Stimulated activated naive B cell treated with anti-CD40 and anti-IgM and Interleukin-4, amounts not matched to agents 10 μg/mL and 1 μg/mL and 100 μg/mL, for 72 hours (primary cell): ENCODE measurements at regions not wholly inside any gene's neighbourhood (a gene's known extent, or its start where the extent isn't known, plus 50 kb on each side); places are given as distances from the start of the nearest gene placed in this dataset.
A peak's percentile ranks its signal among the peaks of the same experiment; 100 is the strongest.

ENCODE experiments used
- ATAC-seq, 2 donors: fragments of 150-1000 bp; cut with Tn5 transposase; replicated peaks; 2 replicates each; pipeline ENCODE4 v1.10.0; 2021; ENCODE audit warnings: moderate library complexity in 1 of 2
- DNase-seq: peaks from one replicate; pipeline ENCODE4 v3.0.0; 2021
- H3K27ac Mint-ChIP-seq: one replicate; pipeline ENCODE4 v1.8.0; 2022; ENCODE audit warnings: mild to moderate bottlenecking, mixed read lengths
- H3K27me3 Mint-ChIP-seq, 2 donors: one replicate each; pipeline ENCODE4 v1.8.0; 2022; ENCODE audit warnings: mixed read lengths in 2 of 2
- H3K36me3 Mint-ChIP-seq, 2 donors: one replicate each; pipeline ENCODE4 v1.8.0; 2022; ENCODE audit warnings: mixed read lengths in 2 of 2, mild to moderate bottlenecking in 1 of 2
- H3K4me1 Mint-ChIP-seq, 2 donors: one replicate each; pipeline ENCODE4 v1.8.0; 2022; ENCODE audit warnings: mixed read lengths in 2 of 2, mild to moderate bottlenecking in 1 of 2
- H3K4me3 Mint-ChIP-seq, 2 donors: one replicate each; pipeline ENCODE4 v1.8.0; 2022; ENCODE audit warnings: mild to moderate bottlenecking in 2 of 2, mixed read lengths in 2 of 2, moderate library complexity in 1 of 2
- H3K9me3 Mint-ChIP-seq, 2 donors: one replicate each; pipeline ENCODE4 v1.8.0; 2022; ENCODE audit warnings: mixed read lengths in 2 of 2, mild to moderate bottlenecking in 1 of 2

- Mint-ChIP-seq H3K36me3 (no peaks in the 10 kb centered on the region), H3K9me3 (peaks cover 4 to 12% of the 10 kb centered on the region in 2 donors), H3K4me3 (no peak overlapping the region), H3K4me1 (peaks cover 8 to 17% of the 10 kb centered on the region in 2 donors), H3K27ac (no peak overlapping the region), H3K27me3 (no peaks in the 10 kb centered on the region)
- DNase-seq (no peak), ATAC-seq (peak; percentile 48 to 56)
Observed at GRCh38 chr2:145206496-145207281, 686.8 kb upstream of the ZEB2 start.

- DNase-seq (no peak), ATAC-seq (no peak)
- no peaks in the 10 kb centered on the region for H3K27me3 Mint-ChIP-seq
- peaks cover 8 to 12% of the 10 kb centered on the region in 2 donors for H3K4me1 Mint-ChIP-seq
- H3K4me3 Mint-ChIP-seq, result no peak overlapping the region
- H3K9me3 Mint-ChIP-seq, result peaks cover 3 to 4% of the 10 kb centered on the region in 2 donors
- no peaks in the 10 kb centered on the region for H3K36me3 Mint-ChIP-seq
- H3K27ac Mint-ChIP-seq, result no peak overlapping the region
Observed at GRCh38 chr2:145203891-145204290, 684.0 kb upstream of the ZEB2 start.

GRCh38 chr2:145199827-145200706 lies 680.1 kb upstream of the ZEB2 start:
- H3K27me3 Mint-ChIP-seq, result no peaks in the 10 kb centered on the region
- no peak for ATAC-seq
- no peaks in the 10 kb centered on the region for H3K36me3 Mint-ChIP-seq
- DNase-seq, result no peak
- H3K4me3 Mint-ChIP-seq, result no peak overlapping the region
- H3K27ac Mint-ChIP-seq, result no peak overlapping the region
- no peaks in the 10 kb centered on the region for H3K4me1 Mint-ChIP-seq
- H3K9me3 Mint-ChIP-seq, result no peaks in the 10 kb centered on the region

- H3K27me3 Mint-ChIP-seq, result no peaks in the 10 kb centered on the region
- no peaks in the 10 kb centered on the region for H3K36me3 Mint-ChIP-seq
- no peak for ATAC-seq
- no peaks in the 10 kb centered on the region for H3K4me1 Mint-ChIP-seq
- no peaks in the 10 kb centered on the region for H3K9me3 Mint-ChIP-seq
- DNase-seq, result no peak
- no peak overlapping the region for H3K4me3 Mint-ChIP-seq
- H3K27ac Mint-ChIP-seq, result no peak overlapping the region
Observed at GRCh38 chr2:145199042-145199441, 679.1 kb upstream of the ZEB2 start.

GRCh38 chr2:145198555-145198954 lies 678.6 kb upstream of the ZEB2 start:
- Mint-ChIP-seq H3K4me1 (no peaks in the 10 kb centered on the region), H3K4me3 (no peak overlapping the region), H3K9me3 (no peaks in the 10 kb centered on the region), H3K27me3 (no peaks in the 10 kb centered on the region), H3K36me3 (no peaks in the 10 kb centered on the region), H3K27ac (no peak overlapping the region)
- ATAC-seq (no peak), DNase-seq (no peak)

GRCh38 chr2:145197944-145198343 lies 678.0 kb upstream of the ZEB2 start:
- no peaks in the 10 kb centered on the region for H3K27me3 Mint-ChIP-seq

GRCh38 chr2:145194673-145195072 lies 674.8 kb upstream of the ZEB2 start:
- ATAC-seq (no peak), DNase-seq (no peak)
- no peaks in the 10 kb centered on the region for H3K36me3 Mint-ChIP-seq
- H3K4me1 Mint-ChIP-seq, result peaks cover 4 to 7% of the 10 kb centered on the region in 2 donors
- H3K4me3 Mint-ChIP-seq, result no peak overlapping the region
- peaks cover 0 to 4% of the 10 kb centered on the region in 2 donors for H3K9me3 Mint-ChIP-seq
- H3K27me3 Mint-ChIP-seq, result no peaks in the 10 kb centered on the region
- no peak overlapping the region for H3K27ac Mint-ChIP-seq

More at GRCh38 chr2:145197944-145198343, 678.0 kb upstream of the ZEB2 start:
- no peaks in the 10 kb centered on the region for H3K9me3 Mint-ChIP-seq
- DNase-seq, result no peak
- H3K27ac Mint-ChIP-seq, result no peak overlapping the region
- H3K4me3 Mint-ChIP-seq, result no peak overlapping the region
- H3K4me1 Mint-ChIP-seq, result no peaks in the 10 kb centered on the region
- no peaks in the 10 kb centered on the region for H3K36me3 Mint-ChIP-seq
- ATAC-seq, result no peak

- Mint-ChIP-seq H3K27me3 (no peaks in the 10 kb centered on the region), H3K27ac (no peak overlapping the region), H3K4me1 (peaks cover 13 to 25% of the 10 kb centered on the region in 2 donors), H3K4me3 (no peak overlapping the region), H3K36me3 (no peaks in the 10 kb centered on the region), H3K9me3 (peaks cover 2 to 4% of the 10 kb centered on the region in 2 donors)
- DNase-seq (no peak), ATAC-seq (no peak)
Observed at GRCh38 chr2:145190031-145190703, 670.2 kb upstream of the ZEB2 start.

- no peaks in the 10 kb centered on the region for H3K36me3 Mint-ChIP-seq
- H3K4me1 Mint-ChIP-seq, result peaks cover 26 to 31% of the 10 kb centered on the region in 2 donors
- H3K27ac Mint-ChIP-seq, result peak overlapping the region; percentile 81
- H3K9me3 Mint-ChIP-seq, result peaks cover 2 to 4% of the 10 kb centered on the region in 2 donors
- ATAC-seq (peak; percentile 94 to 95), DNase-seq (peak; percentile 20)
- no peaks in the 10 kb centered on the region for H3K27me3 Mint-ChIP-seq
- peak overlapping the region; percentile 15 to 61 for H3K4me3 Mint-ChIP-seq
Observed at GRCh38 chr2:145186303-145186702, 666.4 kb upstream of the ZEB2 start.

GRCh38 chr2:145185696-145186095 lies 665.8 kb upstream of the ZEB2 start:
- no peak for DNase-seq
- no peaks in the 10 kb centered on the region for H3K36me3 Mint-ChIP-seq
- H3K9me3 Mint-ChIP-seq, result peaks cover 2 to 4% of the 10 kb centered on the region in 2 donors
- H3K27me3 Mint-ChIP-seq, result no peaks in the 10 kb centered on the region
- H3K4me3 Mint-ChIP-seq, result no peak overlapping the region
- H3K27ac Mint-ChIP-seq, result no peak overlapping the region
- ATAC-seq, result no peak
- H3K4me1 Mint-ChIP-seq, result peaks cover 25 to 31% of the 10 kb centered on the region in 2 donors

GRCh38 chr2:145184741-145185651 lies 665.1 kb upstream of the ZEB2 start:
- ATAC-seq, result no peak
- Mint-ChIP-seq H3K27me3 (no peaks in the 10 kb centered on the region), H3K4me1 (peaks cover 22 to 26% of the 10 kb centered on the region in 2 donors), H3K27ac (peak overlapping the region; percentile 37), H3K36me3 (no peaks in the 10 kb centered on the region), H3K4me3 (no peak overlapping the region), H3K9me3 (peaks cover 0 to 2% of the 10 kb centered on the region in 2 donors)
- no peak for DNase-seq

GRCh38 chr2:145169285-145169684 lies 649.4 kb upstream of the ZEB2 start:
- Mint-ChIP-seq H3K9me3 (no peaks in the 10 kb centered on the region), H3K4me3 (no peak overlapping the region), H3K27me3 (no peaks in the 10 kb centered on the region), H3K27ac (no peak overlapping the region), H3K4me1 (no peaks in the 10 kb centered on the region), H3K36me3 (no peaks in the 10 kb centered on the region)
- ATAC-seq (no peak), DNase-seq (no peak)

- no peak for ATAC-seq
- Mint-ChIP-seq H3K36me3 (no peaks in the 10 kb centered on the region), H3K27ac (no peak overlapping the region), H3K4me3 (no peak overlapping the region), H3K27me3 (no peaks in the 10 kb centered on the region), H3K4me1 (no peaks in the 10 kb centered on the region), H3K9me3 (no peaks in the 10 kb centered on the region)
- no peak for DNase-seq
Observed at GRCh38 chr2:145168091-145168490, 648.2 kb upstream of the ZEB2 start.
